HL-60 (cell line): ENCODE measurements at regions not wholly inside any gene's neighbourhood (a gene's known extent, or its start where the extent isn't known, plus 50 kb on each side); places are given as distances from the start of the nearest gene placed in this dataset.

ENCODE experiments used
- CTCF ChIP-seq: IDR thresholded peaks from one replicate; pipeline ENCODE4 v1.5.1; 2011; ENCODE audit warnings: low read length, control low read depth, inconsistent platforms; ENCODE audit not compliant: insufficient read depth
- GABPA ChIP-seq: IDR thresholded peaks from 2 replicates; pipeline ENCODE4 v1.6.1; 2012; ENCODE audit warnings: low read depth
- POLR2AphosphoS5 ChIP-seq: IDR thresholded peaks from 2 replicates; pipeline ENCODE4 v1.6.1; 2012; ENCODE audit warnings: low read depth
- REST ChIP-seq: IDR thresholded peaks from 2 replicates; pipeline ENCODE4 v1.6.1; 2012; ENCODE audit warnings: low read depth; ENCODE audit not compliant: insufficient replicate concordance
- SPI1 ChIP-seq: IDR thresholded peaks from 2 replicates; pipeline ENCODE4 v1.6.1; 2012; ENCODE audit warnings: low read depth, mild to moderate bottlenecking, borderline replicate concordance

DNA sequence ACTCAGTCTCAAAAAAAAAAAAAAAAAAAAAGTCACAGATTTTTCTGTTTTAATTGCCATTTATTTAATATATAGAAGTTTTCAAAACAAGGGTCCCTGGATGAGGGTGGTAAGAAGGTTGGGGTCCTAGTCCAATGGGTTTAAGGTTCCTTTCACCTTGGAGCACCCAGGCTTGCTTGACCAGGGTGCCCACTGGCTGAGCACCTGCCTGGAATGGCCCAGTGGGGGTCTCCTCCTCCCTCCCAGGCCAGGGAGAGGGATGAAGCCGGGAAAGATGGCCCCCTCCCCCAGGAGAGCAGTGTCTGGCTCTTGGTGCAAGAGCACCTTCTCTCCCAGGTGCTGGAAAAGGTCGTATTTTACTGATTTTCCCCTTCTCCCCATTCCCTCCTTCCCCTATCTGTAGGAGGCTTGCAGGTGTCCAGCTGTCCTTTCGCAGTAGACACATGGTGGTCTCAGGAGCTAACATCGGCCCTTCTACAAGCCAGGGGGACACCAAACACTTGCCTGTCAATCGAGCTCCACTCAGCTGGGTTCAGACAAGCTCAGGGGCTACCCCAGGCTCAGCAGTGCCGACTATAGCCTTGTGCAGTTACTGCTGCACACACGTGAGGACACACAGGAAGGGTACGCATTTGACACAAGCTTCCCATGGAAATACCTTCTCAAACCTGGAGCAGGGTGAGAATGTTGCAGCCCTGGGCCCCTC is 112.3 kb upstream of the KLF13 start:
- TF ChIP-seq GABPA: no peak
- TF ChIP-seq CTCF: peak; percentile 29
- no peak for TF ChIP-seq POLR2AphosphoS5
- no peak for TF ChIP-seq REST
- no peak for TF ChIP-seq SPI1
